DMS53 (cell line): ENCODE measurements at regions not wholly inside any gene's neighbourhood (a gene's known extent, or its start where the extent isn't known, plus 50 kb on each side); places are given as distances from the start of the nearest gene placed in this dataset.
A peak's percentile ranks its signal among the peaks of the same experiment; 100 is the strongest.

Experiments
- DNase-seq: peaks from one replicate; lab custom pipeline; 2025; lab: John Stamatoyannopoulos, UW

- no peak for DNase-seq
Measured at GRCh38 chr10:108784534-108784933, 1138.8 kb downstream of the XPNPEP1 start.

- DNase-seq: peak; percentile 88
Measured at GRCh38 chr10:108783897-108784296, 1139.4 kb downstream of the XPNPEP1 start.

GRCh38 chr10:108782411-108782810 lies 1140.9 kb downstream of the XPNPEP1 start:
- DNase-seq: no peak

GRCh38 chr10:108779501-108779900 lies 1143.8 kb downstream of the XPNPEP1 start:
- DNase-seq: no peak

GRCh38 chr10:108775911-108776475 lies 1147.3 kb downstream of the XPNPEP1 start:
- no peak for DNase-seq

- DNase-seq: no peak
Measured at GRCh38 chr10:108771106-108771505, 1152.2 kb downstream of the XPNPEP1 start.

GRCh38 chr10:108765794-108766193 lies 1157.5 kb downstream of the XPNPEP1 start:
- DNase-seq: no peak

GRCh38 chr10:108757946-108758345 lies 1165.4 kb downstream of the XPNPEP1 start:
- no peak for DNase-seq

GRCh38 chr10:108755646-108756045 lies 1167.7 kb downstream of the XPNPEP1 start:
- no peak for DNase-seq

- no peak for DNase-seq
Measured at GRCh38 chr10:108753326-108753725, 1170.0 kb downstream of the XPNPEP1 start.

- DNase-seq: no peak
Measured at GRCh38 chr10:108749042-108749441, 1174.3 kb downstream of the XPNPEP1 start.

- no peak for DNase-seq
Measured at GRCh38 chr10:108736111-108736510, 1187.2 kb downstream of the XPNPEP1 start.

- no peak for DNase-seq
Measured at GRCh38 chr10:108735380-108735779, 1187.9 kb downstream of the XPNPEP1 start.

- peak; percentile 96 for DNase-seq
Measured at GRCh38 chr10:108721874-108722273, 1201.4 kb downstream of the XPNPEP1 start.

GRCh38 chr10:108716352-108716751 lies 1207.0 kb downstream of the XPNPEP1 start:
- no peak for DNase-seq

- peak; percentile 23 for DNase-seq
Measured at GRCh38 chr10:108709927-108710722, 1213.2 kb downstream of the XPNPEP1 start.

- no peak for DNase-seq
Measured at GRCh38 chr10:108708363-108708762, 1214.9 kb downstream of the XPNPEP1 start.

GRCh38 chr10:108696792-108697477 lies 1226.4 kb downstream of the XPNPEP1 start:
- no peak for DNase-seq

GRCh38 chr10:108691126-108691525 lies 1232.2 kb downstream of the XPNPEP1 start:
- no peak for DNase-seq

- no peak for DNase-seq
Measured at GRCh38 chr10:108690530-108690929, 1232.8 kb downstream of the XPNPEP1 start.

GRCh38 chr10:108689891-108690290 lies 1233.4 kb downstream of the XPNPEP1 start:
- no peak for DNase-seq

GRCh38 chr10:108688314-108688713 lies 1235.0 kb downstream of the XPNPEP1 start:
- no peak for DNase-seq
